ENCODE measurements at regions not wholly inside any gene's neighbourhood (a gene's known extent, or its start where the extent isn't known, plus 50 kb on each side); places are given as distances from the start of the nearest gene placed in this dataset.
"Not testable (repeated sequence)": the region's sequence is repeated elsewhere in the genome, so short reads cannot be mapped to it uniquely, and the experiment has no call there.

DNA sequence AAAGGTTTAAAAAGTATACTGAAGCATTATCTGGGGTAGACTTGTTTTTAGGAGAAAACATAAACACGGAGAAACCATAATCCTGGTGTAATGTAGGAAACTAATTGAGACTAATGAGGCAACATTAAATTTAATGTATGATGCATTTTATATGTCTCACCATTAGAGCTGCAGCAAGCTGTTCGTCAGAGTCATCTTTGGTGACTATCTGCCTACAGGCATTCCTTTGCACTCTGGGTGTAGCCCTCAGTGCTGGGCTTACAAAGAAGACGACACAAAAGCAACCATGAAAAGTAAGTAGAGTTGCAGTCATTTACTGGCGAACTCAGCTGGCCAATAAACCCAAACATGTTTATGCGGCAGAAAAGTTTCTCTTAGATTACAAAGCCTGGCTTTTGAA is 415.3 kb upstream of the ZEB2 start:
- no peak for DNase-seq (ENCODE audit: low read depth)

DNA sequence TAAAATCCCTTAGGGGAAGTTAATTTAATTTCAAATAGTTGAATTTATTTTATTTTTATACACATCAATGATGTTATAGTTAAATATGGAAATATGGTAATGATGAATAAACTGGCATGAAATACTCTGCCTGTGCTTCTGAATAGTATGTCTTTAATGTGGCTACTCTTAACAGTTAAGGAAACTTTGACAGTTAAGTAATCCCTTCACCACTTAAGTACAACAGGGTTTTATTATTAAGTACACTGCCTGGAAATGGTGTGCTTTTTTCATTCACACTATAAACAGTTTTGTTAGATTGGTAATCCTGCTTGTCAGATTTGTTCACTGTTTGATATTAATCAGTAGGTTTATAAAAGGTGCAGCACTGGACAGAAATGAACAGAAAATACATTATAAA is 412.0 kb upstream of the ZEB2 start:
- DNase-seq (ENCODE audit: low read depth), result no peak

DNA sequence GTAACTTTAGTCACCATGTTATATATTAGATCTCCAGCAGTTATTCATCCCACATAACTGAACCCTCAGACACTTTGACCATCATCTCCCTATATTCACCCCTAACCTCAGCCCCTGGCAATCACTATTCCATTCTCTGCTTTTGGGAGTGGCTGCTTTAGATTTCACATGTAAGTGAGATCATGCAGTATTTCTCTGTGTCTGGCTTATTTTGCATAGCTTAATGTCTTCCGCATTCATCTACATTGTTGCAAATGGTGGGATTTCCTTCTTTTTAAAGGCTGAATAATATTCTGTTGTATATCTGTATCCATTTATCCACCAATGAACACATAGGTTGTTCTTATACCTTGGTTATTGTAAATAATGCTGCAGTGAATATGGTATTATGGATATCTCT is 411.6 kb upstream of the ZEB2 start:
- no peak for DNase-seq (ENCODE audit: low read depth)

DNA sequence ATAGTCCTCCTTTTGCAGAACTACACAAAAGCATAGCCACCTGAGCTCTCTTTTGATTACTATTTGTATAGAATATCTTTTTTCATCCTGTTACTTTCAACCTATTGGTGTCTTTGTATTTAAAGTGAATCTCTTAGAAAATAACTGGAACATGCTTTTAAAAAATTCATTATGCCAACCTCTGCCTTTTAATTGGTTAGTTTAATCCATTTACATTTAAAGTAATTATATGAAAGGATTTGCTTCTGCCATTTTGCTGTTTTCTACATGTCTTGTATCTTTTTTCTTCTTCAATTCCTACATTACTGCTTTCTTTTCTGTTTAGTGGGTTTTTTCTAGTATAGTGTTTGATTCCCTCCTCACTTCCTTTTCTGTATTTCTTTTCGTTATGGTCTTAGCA is 407.5 kb upstream of the ZEB2 start:
- DNase-seq (ENCODE audit: low read depth), result no peak

DNA sequence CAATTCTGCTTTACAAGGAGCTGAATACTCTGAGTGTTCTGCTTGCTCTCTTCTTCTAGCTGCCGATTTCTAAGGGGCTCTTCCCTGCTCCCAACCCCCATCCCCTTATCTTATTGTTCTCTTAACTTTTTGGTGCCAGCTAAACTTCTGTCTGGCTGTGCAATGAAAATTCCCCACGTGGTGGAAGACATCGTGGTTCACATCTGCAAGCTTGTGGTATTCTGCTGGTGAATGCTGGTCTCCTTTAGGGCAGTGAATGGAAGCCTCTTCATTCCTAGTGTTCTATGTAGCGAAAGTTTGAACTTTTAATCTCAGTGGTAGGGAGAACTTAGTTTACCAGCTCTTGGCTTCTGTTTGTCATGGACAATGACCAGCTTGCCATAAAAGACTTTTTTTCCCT is 406.0 kb upstream of the ZEB2 start:
- DNase-seq (ENCODE audit: low read depth), result no peak

DNA sequence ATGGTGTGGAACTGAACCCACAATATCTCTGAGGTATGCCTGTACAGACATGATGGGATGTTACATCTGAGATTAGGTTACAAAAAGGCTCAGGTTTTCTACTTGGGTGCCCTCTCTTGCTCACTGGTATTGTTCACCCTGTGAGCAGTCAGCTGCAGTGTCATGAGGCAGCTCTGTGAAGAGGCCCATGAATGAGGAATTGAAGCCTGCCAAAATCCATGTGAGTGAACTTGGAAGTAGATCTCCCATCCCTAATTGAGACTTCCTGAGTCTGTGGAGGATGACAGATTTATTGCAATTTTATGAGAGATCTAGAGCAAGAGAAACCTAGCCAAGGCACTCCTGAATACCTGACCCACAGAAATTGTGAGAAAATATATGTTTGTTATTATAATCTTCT is 404.9 kb upstream of the ZEB2 start:
- no peak for DNase-seq (ENCODE audit: low read depth)

DNA sequence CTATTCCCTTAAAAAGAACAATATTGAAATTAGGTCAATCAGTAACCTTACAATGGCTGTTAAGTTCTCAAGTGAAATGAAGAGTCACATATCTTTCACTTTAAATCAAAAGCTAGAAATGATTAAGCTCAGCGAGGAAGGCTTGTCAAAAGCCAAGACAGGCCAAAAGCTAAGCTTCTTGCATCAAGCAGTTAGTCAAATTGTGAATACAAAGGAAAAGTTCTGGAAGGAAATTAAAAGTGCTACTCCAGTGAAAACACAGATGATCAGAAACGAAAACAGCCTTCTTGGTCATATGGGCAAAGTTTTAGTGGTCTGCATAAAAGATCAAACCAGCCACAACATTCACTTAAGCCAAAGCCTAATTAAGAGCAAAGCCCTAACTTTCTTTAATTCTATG is 402.6 kb upstream of the ZEB2 start:
- DNase-seq (ENCODE audit: low read depth), result no peak

DNA sequence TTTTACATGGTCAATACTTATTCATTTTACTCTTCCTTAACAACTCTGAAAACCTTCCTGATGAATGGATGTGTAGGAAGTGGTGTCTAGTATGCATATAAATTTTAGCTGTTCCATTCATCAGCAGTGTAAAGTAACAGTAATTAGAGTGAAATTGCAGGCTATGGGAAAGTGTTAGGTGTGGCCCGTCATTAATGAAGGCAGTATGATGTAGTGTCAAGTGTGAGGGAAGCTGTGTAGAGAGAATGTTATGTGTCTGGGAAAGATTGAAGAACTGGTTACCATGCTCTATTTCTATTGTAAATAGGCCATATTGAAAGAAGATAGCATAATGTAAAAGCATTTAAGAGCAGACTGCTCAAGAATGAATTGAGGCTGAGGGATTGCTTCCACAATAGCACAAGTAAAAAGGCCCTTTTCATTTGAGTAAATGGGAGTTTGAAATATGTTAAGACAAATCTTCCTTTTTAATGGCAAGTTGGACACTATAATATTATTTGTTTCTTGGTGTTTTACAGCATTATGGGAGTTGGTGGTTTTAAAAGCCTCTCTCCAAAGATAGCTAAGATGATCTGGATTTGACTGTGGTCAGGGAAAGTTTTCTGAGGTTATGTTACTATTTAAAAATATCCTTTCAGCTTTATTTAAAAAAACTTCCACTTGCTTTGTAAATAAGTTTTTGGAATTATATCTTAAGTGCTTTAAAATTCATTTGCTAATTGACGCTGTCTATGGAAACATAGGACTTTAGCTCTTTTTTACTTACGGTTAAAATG is 401.0 kb upstream of the ZEB2 start:
- no peak for DNase-seq (ENCODE audit: low read depth)

DNA sequence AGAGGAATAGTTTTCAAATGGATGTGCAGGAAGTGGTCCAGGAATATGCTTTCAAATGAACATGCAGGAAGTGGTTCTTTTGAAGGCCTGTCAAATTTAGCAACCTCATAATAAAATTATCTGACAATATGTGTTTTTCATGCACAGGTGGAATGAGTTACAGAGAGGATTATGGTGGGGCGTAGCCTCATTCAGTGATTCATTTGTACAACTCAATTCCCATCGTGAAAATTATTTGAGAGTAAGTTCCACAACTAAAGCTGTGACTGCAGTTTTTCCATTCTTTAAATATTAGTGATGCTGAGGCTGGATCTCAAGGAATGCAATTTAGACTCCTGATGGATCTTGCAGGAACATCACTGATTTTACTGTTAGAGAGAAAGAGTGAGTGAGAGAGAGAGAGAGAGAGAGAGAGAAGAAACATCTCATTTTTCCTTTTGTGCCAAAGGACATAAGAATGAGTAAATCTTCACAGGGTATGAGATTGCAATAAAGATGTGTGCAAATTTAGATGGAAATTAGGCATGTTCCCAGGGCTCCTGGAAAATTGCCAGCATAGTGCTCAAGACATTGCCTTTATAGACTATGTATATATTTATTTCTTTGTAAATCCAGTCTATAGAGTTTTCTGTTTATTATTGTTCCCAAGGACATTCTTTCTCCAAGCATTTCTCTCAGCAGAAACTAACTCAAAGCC is 394.9 kb upstream of the ZEB2 start:
- peak; percentile 51 for DNase-seq (ENCODE audit: low read depth)

DNA sequence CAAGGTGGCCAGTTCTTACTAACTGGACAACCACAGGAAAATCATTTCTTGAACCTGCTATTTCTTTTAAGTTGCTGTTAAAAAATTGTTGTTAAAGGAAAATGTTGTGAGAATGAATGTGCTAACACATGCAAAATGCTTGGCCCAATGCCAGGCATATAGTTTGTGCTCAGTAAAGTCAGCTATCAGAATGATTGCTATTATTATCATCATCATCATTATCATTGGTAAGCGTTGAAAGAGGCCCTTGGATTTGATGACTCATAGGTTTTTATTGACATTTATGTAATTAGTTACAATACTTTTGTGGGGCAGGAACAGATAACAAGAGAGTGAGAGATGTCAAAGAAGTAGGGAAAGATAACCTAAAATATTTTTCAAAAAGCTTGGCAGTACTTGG is 394.2 kb upstream of the ZEB2 start:
- no peak for DNase-seq (ENCODE audit: low read depth)

DNA sequence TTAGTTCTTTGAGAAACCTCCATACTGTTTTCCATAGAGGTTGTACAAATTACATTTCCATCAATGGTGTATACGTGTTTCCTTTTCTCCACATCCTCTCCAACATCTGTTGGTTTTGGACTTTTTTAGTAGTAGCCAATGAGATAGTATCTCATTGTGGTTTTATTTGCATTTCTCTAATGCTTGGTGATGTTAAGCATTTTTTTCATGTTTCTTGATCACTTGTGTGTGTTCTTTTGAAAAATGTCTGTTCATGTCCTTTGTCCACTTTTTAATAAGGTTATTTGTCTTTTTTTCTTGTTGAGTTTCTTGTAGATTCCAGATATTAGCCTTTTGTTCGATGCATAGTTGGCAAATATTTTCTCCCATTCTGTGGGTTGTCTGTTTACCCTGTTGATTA is 392.3 kb upstream of the ZEB2 start:
- no peak for DNase-seq (ENCODE audit: low read depth)

DNA sequence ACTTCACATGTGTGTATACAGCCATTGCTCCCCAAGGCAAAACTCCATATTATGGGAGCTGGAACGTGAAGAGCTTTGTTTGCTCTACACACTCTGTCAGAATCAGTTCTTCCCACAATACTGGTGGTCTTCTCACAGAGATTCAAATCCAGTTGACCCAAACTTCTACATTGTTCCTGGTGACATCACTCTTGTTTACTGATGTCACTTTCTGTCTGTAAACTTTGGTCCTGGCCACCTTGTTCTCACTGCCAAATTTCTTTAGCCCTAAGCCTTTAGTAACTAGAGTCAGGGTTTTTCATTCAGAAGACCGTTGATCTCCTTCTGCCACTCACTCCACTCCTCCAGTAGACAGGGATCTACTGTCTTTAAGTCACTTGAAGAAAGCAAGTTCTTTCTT is 386.0 kb upstream of the ZEB2 start:
- DNase-seq (ENCODE audit: low read depth), result no peak

DNA sequence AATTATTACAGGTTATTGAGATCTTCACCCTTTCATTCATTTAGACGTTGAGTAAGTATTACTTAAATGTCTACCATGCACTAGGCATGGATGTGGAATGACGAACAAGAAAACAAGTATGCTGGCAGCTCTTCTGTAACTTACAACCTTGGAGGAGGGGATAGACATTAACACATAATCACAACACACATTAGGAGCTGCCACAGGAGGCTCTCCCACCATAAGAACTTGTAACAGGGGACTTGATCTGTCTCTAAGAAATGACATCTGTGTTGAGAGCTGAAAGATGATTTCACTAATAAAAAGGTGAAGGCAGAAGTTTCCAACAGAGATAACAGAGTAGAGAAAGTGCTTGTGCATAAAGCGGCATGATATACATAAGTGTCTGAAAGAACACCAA is 384.7 kb upstream of the ZEB2 start:
- no peak for DNase-seq (ENCODE audit: low read depth)

DNA sequence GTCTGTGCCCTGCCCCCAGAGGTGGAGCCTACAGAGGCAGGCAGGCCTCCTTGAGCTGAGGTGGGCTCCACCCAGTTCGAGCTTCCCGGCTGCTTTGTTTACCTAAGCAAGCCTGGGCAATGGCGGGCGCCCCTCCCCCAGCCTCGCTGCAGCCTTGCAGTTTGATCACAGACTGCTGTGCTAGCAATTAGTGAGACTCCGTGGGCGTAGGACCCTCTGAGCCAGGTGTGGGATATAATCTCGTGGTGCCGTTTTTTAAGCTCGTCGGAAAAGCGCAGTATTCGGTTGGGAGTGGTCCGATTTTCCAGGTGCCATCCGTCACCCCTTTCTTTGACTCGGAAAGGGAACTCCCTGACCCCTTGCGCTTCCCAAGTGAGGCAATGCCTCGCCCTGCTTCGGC is 383.1 kb upstream of the ZEB2 start:
- DNase-seq (ENCODE audit: low read depth), result not testable (repeated sequence)

DNA sequence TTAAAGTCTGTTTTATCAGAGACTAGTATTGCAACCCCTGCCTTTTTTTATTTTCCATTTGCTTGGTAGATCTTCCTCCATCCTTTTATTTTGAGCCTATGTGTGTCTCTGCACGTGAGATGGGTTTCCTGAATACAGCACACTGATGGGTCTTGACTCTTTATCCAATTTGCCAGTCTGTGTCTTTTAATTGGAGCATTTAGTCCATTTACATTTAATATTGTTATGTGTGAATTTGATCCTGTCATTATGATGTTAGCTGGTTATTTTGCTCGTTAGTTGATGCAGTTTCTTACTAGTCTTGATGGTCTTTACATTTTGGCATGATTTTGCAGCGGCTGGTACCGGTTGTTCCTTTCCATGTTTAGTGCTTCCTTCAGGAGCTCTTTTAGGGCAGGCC is 381.5 kb upstream of the ZEB2 start:
- DNase-seq (ENCODE audit: low read depth), result not testable (repeated sequence)

DNA sequence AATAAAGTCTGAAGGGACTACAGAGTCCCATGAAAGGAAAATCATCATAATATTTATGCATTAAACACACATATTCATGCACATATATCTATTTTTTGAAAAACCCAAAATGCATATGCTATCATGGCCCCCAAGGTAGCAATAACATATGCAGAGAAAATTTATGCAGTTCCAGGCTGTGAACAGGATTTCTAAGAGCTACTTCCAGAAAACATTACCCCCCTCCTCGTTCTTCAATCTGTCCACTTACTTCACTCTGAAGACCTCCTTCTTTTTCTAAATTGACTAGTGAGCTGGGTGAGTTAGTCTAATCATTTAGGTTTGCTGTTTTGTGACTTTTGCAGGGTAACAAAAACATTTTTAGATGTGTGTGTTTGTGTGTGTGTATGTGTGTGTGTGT is 376.4 kb upstream of the ZEB2 start:
- no peak for DNase-seq (ENCODE audit: low read depth)

DNA sequence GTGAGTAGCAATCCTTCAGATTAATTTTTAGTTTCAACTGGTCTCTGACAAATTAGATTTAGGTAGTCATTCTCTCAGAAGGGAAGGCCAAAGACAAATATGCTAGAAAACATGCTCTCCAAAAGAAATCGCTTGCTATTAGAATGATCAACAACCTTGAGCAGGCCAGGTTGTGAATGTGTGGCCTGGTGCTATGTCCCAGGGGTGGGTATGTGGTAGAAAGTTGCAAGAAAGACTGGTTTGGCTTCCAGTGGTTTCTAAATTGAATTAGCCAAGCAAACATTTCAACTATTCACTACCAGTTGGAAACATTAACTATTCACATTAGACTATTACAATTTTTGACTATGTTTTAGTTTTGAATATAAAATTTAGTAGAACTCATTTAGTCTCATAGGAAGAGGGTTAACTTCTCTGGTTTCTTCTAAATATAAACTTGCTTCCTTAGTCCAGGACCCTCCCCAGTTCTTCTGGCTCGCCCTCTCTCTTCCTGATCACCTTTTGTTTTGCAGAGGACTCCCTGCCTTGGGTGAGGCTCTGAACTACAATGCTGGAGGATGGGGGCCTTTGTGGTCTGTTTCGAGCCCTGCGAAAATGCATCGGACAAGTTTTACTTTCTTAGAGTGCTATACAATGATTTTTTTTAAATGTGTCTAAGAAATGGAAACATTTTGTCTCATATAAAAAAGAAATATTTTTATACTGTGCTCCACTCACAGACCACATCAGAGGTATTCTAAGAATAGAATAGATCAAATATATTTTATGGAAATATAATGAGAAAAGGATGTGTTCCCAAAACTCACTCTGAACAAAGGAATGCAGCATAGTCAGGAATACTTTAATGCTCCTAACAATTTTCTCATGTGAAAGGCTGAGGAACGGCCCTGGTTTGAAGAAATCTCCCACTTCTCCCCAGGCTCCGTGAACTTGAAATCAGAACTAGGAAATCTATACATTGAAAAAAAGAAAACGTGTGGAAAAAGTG is 375.0 kb upstream of the ZEB2 start:
- no peak for DNase-seq (ENCODE audit: low read depth)

DNA sequence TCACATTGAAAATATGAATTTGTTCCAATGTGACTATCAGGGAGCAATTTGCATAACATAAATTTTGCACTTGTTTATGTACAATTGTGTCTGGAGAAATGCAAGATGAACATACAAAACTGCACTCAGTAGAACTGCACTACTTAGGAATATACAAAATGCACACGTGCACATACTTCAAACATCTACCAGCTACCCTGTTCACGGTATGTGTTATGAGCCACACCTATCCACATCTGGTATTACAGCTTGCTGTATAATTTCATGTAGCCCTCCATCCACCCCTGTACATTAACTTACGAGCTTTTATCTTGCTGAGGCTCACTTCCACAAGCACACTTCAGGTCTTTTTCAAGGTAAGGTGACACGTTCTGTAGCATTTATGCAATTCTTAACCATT is 373.5 kb upstream of the ZEB2 start:
- DNase-seq (ENCODE audit: low read depth), result no peak

DNA sequence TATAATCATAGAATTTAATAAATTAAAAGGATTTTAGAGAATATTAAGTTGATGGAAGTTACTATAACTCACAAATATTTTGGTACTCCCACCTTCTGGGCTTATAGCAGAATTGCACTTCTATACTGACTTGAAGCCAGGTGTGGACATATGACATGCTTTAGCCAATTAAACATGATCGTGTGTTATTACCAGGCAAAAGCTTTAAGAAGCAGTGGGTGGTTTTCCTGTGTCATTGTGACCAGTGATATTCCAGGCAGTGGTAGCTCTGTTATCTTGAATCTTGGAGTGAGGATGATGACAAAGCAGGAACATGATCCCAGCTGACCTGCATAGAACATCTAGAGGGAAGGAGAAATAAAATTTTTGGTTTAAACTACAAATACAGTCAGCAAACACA is 370.9 kb upstream of the ZEB2 start:
- no peak for DNase-seq (ENCODE audit: low read depth)

DNA sequence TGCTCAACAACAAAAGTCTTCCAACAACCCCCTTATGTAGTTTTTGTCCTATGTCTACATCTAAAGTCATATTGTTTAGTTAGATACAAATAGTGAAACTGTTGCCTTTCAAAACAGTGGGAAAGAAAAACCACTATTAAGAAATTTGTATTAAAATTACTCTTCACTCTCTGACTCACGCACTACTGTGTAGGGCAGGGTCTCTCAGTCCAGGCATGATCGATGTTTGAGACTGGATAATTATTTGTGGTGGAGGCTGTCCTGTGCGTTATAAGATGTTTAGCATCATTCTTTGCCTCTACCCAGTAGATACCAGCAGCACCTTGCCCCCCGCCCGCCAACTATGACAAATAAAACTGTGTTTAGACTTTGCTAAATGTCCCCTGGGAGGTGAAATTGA is 369.4 kb upstream of the ZEB2 start:
- no peak for DNase-seq (ENCODE audit: low read depth)

DNA sequence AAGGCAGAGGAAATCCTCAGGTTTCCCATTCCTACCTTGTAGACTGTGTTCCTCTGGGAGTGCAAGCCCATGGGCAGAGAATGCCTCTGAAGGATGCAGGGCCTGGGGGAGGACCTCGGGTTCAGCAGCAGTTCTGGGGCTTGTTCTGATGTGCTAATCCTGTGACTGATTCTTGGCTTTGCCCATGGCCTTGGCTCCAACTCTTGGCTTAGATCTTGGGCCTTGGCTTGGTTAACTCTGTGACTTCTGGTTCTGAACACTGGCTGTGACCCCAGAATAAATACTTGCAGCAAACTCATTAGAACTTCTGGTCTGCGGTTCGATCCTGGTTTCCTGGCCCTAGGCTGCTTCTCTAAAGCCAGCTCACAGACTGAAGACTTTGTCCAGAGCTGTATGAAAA is 366.9 kb upstream of the ZEB2 start:
- no peak for DNase-seq (ENCODE audit: low read depth)

DNA sequence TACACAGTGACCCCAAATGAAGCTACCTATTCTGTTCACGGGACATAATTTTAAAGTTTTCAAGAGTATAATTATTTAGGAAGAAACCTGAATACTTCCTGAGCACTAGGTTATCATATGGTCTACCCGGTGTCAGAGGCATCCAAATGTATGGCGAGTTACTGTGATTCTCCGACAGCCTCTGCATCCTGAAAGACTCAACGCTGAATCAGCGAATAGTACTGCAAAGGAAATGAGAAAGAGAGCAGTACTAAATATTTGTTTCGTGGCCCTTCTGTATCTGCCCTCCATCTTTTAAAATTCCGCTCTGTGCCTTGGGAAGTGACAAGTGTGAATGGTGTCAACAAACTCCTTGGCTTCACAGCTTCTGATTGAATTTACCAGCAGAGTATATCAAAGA is 358.0 kb upstream of the ZEB2 start:
- DNase-seq (ENCODE audit: low read depth), result no peak

DNA sequence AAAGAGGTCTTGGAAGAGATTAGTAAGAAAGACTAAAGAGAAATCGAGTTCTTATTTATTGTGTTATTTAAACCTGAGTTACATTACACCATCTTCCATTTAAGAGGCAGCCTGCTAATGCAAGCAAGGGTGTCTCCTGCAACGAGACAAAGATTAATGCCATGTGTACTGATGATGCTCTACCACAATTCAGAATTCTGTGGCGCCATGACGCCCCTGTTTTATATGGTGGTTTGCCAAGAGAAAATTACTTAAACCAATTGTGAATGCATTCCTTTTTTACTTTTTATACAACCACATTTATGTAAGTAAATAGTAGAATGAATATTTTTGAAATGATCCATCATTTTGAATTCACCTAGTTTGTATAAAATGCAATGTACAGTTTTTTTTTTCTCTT is 356.1 kb upstream of the ZEB2 start:
- no peak for DNase-seq (ENCODE audit: low read depth)
